Lower leg skin (tissue), 4 donors: ENCODE measurements at regions not wholly inside any gene's neighbourhood (a gene's known extent, or its start where the extent isn't known, plus 50 kb on each side); places are given as distances from the start of the nearest gene placed in this dataset.

Experiments used
- DNase-seq, 2 donors: peaks; one replicate each; pipeline ENCODE4 v3.0.0-alpha.2; 2019; ENCODE audit warnings: low spot score in 2 of 2
- H3K4me3 ChIP-seq: fragments of 200-600 bp; sonication (generic); 2 replicates; pipeline ENCODE4 v1.5.1; 2017; ENCODE audit warnings: mild to moderate bottlenecking, low read depth; ENCODE audit not compliant: poor library complexity, severe bottlenecking
- POLR2A ChIP-seq, 2 donors: fragments of 450-650 bp; IDR thresholded peaks; one replicate each; pipeline ENCODE4 v1.6.1; 2016 to 2017; ENCODE audit warnings: antibody characterized with exemption in 2 of 2, mild to moderate bottlenecking in 1 of 2, moderate library complexity in 1 of 2
- WGBS, 2 donors: methylation state at CpG; one replicate each; pipeline ENCODE4 v1.1.5; 2018; 5-methylcytosine and 5-hydroxymethylcytosine counted together
- intact Hi-C: fragments of 100-400 bp; cut with DNase I; formaldehyde crosslinking; loops from one replicate; pipeline ENCODE4 v1.15.0; 2023; ENCODE audit warnings: low total_unique reads
- TF ChIP-seq, protein P1 (sequence below), 3 donors: fragments of 450-650 bp; IDR thresholded peaks; one replicate each; pipeline ENCODE4 v1.5.1; 2016; ENCODE audit warnings: antibody characterized with exemption in 3 of 3, mild to moderate bottlenecking in 3 of 3, moderate library complexity in 2 of 3

DNA sequence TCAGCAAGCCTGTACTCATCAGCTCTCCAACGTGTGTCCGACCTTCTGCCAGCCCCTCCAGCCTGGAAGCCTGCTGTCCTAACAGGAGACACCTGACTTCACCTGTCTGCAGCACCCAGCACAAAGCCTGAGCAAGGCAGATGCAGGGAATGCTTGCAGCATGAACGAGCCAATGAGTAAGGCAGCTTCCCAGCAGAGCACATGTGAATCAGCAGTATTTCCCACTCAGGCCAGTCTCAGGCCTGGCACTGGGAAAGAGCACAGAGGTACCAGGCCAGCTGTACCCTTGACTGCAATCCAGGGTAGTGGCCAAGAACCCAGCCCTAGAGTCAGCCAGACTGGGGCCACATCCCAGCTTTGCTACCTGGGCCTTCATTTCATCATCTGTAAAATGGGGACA, 120.8 kb downstream of the MAFB start:
- TF ChIP-seq POLR2A (IDR thresholded peaks at IDR 0.05): no peak
- TF ChIP-seq, protein P1, sequence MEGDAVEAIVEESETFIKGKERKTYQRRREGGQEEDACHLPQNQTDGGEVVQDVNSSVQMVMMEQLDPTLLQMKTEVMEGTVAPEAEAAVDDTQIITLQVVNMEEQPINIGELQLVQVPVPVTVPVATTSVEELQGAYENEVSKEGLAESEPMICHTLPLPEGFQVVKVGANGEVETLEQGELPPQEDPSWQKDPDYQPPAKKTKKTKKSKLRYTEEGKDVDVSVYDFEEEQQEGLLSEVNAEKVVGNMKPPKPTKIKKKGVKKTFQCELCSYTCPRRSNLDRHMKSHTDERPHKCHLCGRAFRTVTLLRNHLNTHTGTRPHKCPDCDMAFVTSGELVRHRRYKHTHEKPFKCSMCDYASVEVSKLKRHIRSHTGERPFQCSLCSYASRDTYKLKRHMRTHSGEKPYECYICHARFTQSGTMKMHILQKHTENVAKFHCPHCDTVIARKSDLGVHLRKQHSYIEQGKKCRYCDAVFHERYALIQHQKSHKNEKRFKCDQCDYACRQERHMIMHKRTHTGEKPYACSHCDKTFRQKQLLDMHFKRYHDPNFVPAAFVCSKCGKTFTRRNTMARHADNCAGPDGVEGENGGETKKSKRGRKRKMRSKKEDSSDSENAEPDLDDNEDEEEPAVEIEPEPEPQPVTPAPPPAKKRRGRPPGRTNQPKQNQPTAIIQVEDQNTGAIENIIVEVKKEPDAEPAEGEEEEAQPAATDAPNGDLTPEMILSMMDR (IDR thresholded peaks at IDR 0.05): no peak
- intact Hi-C loops: no loop called here
- DNase-seq: no peak
- 70 to 73% methylated on average over 3 of the region's 3 CpGs for WGBS, 2 donors
- no peak overlapping the region for H3K4me3 ChIP-seq

DNA sequence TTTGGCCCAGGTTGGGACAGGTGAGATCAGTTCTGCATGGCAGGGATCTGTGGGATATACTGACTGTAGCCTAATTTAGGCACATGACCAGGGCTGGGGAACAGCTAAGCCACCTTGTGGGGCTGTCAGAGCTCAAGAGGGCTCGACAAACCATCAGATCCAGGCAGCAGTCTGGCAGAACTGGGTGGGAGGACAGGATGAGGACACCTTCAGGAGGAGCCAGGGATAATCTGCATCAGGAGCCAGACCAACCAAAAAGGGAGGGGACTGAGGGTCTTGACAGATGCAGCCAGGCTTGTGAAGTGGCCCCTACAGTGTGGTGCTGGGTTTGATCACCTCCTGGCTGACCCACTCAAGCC, 123.4 kb downstream of the MAFB start:
- whole genome bisulfite sequencing, 2 donors: 67 to 100% methylated on average over 1 of the region's 1 CpG
- no peak overlapping the region for H3K4me3 ChIP-seq
- TF ChIP-seq, protein P1 (IDR thresholded peaks at IDR 0.05): no peak
- TF ChIP-seq POLR2A (IDR thresholded peaks at IDR 0.05): no peak
- DNase-seq: no peak
- intact Hi-C loops: no loop called here

DNA sequence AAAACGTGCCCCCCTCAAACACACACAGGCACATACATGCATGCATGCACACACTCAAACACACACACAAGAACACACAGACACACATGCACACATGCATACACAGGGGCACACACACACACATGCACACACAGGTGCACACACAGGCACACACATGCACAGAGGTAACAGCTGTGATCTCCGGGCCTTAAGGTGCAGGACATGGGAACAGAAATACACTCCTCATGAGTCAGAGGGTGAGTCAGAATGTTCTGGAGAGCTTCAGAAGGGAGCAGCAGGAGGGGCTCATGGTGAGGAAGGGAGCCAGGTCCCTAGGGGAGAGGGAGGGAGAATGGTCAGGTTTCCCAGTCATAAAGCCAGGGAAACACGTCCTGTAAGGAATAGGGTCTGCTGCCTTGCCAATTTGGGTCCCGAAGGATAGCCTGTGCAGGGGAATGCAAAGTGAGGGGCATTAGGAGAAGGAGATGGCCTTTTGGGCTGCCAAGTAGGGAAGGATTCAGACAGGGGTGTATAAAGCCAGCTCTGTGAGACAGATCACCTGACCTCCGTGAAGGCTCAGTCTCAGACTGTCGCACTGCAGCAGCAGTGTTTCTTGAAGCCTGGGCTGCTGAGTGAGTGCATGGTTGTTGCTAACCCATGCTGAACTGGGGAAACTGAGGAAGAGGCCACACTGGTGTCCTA, 123.9 kb downstream of the MAFB start:
- TF ChIP-seq, protein P1 (IDR thresholded peaks at IDR 0.05): no peak
- TF ChIP-seq POLR2A (IDR thresholded peaks at IDR 0.05): no peak
- WGBS, 2 donors: 42 to 48% methylated on average over 6 of the region's 6 CpGs
- no peak for DNase-seq
- no peak overlapping the region for H3K4me3 ChIP-seq
- intact Hi-C loops: no loop called here

DNA sequence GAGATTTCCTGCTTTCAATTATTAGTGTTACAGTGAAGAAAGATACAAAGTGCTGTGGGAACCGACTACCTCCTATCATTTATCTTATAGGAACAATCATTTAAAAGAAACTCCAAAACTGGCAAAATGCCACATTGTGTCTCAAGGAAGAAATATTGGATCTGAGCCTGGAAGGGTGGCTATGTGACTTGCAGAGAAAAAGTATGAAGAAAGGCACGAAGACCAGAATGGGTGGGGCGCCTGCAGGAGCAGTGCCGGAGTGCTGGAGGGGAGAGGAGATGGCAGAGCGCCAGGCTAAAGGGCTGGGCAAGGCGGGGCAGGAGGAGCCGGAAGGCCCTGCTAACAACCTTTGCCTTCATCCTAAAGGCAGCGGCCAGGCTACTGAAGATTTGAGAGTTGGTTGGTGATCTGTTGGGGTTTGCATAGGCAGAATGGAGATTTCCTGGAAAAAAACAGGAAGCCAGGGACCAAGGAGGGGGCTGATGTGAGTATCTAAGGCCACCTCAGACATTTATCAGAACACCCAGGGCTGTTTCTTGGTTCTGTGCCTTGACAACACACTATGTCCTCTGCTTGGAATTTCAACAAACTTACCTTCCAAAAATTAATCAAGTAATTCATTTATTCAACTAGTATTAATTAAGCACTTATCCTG, 125.6 kb downstream of the MAFB start:
- no peak overlapping the region for H3K4me3 ChIP-seq
- peak; percentile 77 to 93 for DNase-seq
- TF ChIP-seq, protein P1 (IDR thresholded peaks at IDR 0.05): no peak
- no peak for TF ChIP-seq POLR2A (IDR thresholded peaks at IDR 0.05)
- intact Hi-C loops: no loop called here
- WGBS, 2 donors: 26% methylated on average over 8 of the region's 8 CpGs

DNA sequence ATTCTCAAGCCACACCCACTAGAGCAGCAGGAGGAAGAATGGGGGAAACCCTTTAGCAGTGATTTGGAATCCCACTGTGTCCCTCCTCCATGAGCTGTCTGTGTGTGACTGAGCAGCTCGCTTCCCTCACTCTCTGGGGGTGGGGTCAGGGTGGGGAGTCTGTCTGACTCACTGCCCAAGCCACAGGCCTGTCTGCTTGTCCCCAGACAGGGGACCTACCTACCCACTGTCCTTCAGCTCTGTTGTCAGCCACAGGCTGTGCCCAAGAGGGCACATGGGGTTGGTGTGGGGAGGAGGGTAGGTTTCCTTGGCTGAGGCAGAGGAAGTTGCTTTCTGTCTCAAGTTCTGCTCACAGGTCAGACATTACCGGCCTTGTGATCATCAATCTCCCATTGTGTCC, 127.0 kb downstream of the MAFB start:
- 49% methylated on average over 2 of the region's 2 CpGs for WGBS, 2 donors
- no peak overlapping the region for H3K4me3 ChIP-seq
- no peak for DNase-seq
- TF ChIP-seq, protein P1 (IDR thresholded peaks at IDR 0.05): no peak
- TF ChIP-seq POLR2A (IDR thresholded peaks at IDR 0.05): no peak
- intact Hi-C loops: no loop called here
